Ishikawa (cell line): ENCODE measurements at regions not wholly inside any gene's neighbourhood (a gene's known extent, or its start where the extent isn't known, plus 50 kb on each side); places are given as distances from the start of the nearest gene placed in this dataset.

Source experiments
- CEBPB ChIP-seq: IDR thresholded peaks from 2 replicates; pipeline ENCODE4 v1.6.1; 2012
- CREB1 ChIP-seq: IDR thresholded peaks from 2 replicates; pipeline ENCODE4 v1.6.1; 2012; ENCODE audit warnings: low read depth
- EGR1 ChIP-seq: IDR thresholded peaks from 2 replicates; pipeline ENCODE4 v1.6.1; 2012
- EP300 ChIP-seq: IDR thresholded peaks from 2 replicates; pipeline ENCODE4 v1.6.1; 2012; ENCODE audit warnings: borderline replicate concordance
- FOXM1 ChIP-seq: IDR thresholded peaks from 2 replicates; pipeline ENCODE4 v1.6.1; 2012; ENCODE audit warnings: low read depth, borderline replicate concordance
- NFIC ChIP-seq: IDR thresholded peaks from 2 replicates; pipeline ENCODE4 v1.6.1; 2012
- RAD21 ChIP-seq: IDR thresholded peaks from 2 replicates; pipeline ENCODE4 v1.6.1; 2012; ENCODE audit warnings: low read depth
- TAF1 ChIP-seq: IDR thresholded peaks from 2 replicates; pipeline ENCODE4 v1.6.1; 2012; ENCODE audit warnings: low read depth, mild to moderate bottlenecking
- TCF12 ChIP-seq: IDR thresholded peaks from 2 replicates; pipeline ENCODE4 v1.6.1; 2012; ENCODE audit warnings: low read depth
- TEAD4 ChIP-seq: IDR thresholded peaks from 2 replicates; pipeline ENCODE4 v1.6.1; 2012
- YY1 ChIP-seq: IDR thresholded peaks from 2 replicates; pipeline ENCODE4 v1.6.1; 2012; ENCODE audit warnings: low read depth
- ZBTB7A ChIP-seq: IDR thresholded peaks from 2 replicates; pipeline ENCODE4 v1.6.1; 2012; ENCODE audit warnings: low read depth
- TF ChIP-seq, protein P1 (sequence below): IDR thresholded peaks from 2 replicates; pipeline ENCODE4 v1.6.1; 2012; ENCODE audit warnings: low read depth, mild to moderate bottlenecking
- TF ChIP-seq, protein P2 (sequence below): IDR thresholded peaks from 2 replicates; pipeline ENCODE4 v1.6.1; 2012
- TF ChIP-seq, protein P3 (sequence below): IDR thresholded peaks from 2 replicates; pipeline ENCODE4 v1.6.1; 2012

DNA sequence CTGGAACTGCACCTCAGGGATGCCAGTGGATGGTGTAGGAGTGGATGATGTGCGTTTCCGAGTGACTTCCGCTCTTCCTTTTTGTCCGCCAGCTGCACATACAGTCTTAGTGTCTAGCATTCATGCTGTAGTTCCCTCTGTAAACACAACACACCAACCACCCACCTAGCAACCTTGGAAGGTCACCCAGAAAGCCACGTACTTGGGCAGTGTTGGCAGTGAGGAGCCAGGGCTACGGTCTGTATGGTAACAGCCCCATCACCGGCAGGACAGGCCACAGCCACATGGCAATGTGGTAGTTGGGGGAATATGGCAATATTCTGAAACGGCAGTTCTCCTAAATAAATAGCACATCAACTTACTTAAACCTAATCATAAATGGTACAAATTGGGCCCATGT, 613.5 kb upstream of the MGMT start:
- no peak for TF ChIP-seq TCF12
- TF ChIP-seq, protein P1, sequence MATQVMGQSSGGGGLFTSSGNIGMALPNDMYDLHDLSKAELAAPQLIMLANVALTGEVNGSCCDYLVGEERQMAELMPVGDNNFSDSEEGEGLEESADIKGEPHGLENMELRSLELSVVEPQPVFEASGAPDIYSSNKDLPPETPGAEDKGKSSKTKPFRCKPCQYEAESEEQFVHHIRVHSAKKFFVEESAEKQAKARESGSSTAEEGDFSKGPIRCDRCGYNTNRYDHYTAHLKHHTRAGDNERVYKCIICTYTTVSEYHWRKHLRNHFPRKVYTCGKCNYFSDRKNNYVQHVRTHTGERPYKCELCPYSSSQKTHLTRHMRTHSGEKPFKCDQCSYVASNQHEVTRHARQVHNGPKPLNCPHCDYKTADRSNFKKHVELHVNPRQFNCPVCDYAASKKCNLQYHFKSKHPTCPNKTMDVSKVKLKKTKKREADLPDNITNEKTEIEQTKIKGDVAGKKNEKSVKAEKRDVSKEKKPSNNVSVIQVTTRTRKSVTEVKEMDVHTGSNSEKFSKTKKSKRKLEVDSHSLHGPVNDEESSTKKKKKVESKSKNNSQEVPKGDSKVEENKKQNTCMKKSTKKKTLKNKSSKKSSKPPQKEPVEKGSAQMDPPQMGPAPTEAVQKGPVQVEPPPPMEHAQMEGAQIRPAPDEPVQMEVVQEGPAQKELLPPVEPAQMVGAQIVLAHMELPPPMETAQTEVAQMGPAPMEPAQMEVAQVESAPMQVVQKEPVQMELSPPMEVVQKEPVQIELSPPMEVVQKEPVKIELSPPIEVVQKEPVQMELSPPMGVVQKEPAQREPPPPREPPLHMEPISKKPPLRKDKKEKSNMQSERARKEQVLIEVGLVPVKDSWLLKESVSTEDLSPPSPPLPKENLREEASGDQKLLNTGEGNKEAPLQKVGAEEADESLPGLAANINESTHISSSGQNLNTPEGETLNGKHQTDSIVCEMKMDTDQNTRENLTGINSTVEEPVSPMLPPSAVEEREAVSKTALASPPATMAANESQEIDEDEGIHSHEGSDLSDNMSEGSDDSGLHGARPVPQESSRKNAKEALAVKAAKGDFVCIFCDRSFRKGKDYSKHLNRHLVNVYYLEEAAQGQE: no peak
- no peak for TF ChIP-seq TAF1
- TF ChIP-seq FOXM1: no peak
- no peak for TF ChIP-seq CEBPB
- TF ChIP-seq, protein P2, sequence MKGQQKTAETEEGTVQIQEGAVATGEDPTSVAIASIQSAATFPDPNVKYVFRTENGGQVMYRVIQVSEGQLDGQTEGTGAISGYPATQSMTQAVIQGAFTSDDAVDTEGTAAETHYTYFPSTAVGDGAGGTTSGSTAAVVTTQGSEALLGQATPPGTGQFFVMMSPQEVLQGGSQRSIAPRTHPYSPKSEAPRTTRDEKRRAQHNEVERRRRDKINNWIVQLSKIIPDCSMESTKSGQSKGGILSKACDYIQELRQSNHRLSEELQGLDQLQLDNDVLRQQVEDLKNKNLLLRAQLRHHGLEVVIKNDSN: no peak
- TF ChIP-seq TEAD4: no peak
- TF ChIP-seq CREB1: no peak
- no peak for TF ChIP-seq YY1
- TF ChIP-seq RAD21: no peak
- no peak for TF ChIP-seq EGR1
- TF ChIP-seq ZBTB7A: no peak
- no peak for TF ChIP-seq NFIC
- TF ChIP-seq EP300: no peak
- TF ChIP-seq, protein P3, sequence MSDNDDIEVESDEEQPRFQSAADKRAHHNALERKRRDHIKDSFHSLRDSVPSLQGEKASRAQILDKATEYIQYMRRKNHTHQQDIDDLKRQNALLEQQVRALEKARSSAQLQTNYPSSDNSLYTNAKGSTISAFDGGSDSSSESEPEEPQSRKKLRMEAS: no peak

DNA sequence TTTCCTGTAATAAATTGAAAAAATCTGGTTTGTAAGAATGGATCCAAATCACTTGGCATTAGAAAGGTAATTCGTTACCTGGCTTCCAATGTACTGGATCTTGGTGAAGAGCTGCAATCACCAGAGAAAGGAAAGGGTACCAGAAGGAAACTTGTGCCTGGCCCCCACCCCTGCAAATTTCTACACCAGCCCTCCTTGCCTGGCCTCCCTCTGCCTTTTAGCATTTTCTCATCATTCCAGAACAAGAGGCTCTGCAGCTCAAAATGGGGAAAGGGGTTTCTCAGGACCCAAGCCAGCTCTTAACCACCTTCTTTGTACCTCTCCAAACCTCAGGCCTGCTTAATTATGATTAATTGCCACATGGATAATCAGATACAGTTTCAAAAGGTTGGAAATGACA, 612.8 kb upstream of the MGMT start:
- TF ChIP-seq, protein P1: no peak
- TF ChIP-seq NFIC: no peak
- TF ChIP-seq EP300: no peak
- TF ChIP-seq CREB1: no peak
- no peak for TF ChIP-seq YY1
- TF ChIP-seq, protein P3: no peak
- no peak for TF ChIP-seq EGR1
- no peak for TF ChIP-seq FOXM1
- TF ChIP-seq TCF12: no peak
- TF ChIP-seq TEAD4: no peak
- TF ChIP-seq TAF1: no peak
- TF ChIP-seq ZBTB7A: no peak
- no peak for TF ChIP-seq CEBPB

DNA sequence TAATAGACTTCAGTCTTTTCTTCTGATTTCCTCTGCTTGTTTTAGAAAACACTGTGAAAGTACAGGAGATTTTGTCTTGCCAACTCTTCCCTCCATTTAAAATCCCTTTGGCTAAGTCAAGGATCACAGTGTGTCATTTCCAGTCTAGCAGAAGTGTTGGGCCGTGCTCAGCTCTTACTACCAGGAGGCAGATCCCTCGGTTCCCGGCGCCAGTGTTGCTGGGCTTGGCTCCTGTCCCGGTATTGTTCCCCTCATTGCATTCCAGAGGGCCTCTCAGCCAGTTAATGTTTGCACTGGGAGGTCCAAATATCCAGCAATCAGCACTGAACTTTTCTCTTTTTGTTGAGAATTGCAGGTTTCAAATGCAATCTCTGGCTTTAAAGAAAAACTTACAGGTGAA, 612.1 kb upstream of the MGMT start:
- TF ChIP-seq NFIC: peak; percentile 48
- TF ChIP-seq ZBTB7A: no peak
- TF ChIP-seq FOXM1: no peak
- no peak for TF ChIP-seq CREB1

DNA sequence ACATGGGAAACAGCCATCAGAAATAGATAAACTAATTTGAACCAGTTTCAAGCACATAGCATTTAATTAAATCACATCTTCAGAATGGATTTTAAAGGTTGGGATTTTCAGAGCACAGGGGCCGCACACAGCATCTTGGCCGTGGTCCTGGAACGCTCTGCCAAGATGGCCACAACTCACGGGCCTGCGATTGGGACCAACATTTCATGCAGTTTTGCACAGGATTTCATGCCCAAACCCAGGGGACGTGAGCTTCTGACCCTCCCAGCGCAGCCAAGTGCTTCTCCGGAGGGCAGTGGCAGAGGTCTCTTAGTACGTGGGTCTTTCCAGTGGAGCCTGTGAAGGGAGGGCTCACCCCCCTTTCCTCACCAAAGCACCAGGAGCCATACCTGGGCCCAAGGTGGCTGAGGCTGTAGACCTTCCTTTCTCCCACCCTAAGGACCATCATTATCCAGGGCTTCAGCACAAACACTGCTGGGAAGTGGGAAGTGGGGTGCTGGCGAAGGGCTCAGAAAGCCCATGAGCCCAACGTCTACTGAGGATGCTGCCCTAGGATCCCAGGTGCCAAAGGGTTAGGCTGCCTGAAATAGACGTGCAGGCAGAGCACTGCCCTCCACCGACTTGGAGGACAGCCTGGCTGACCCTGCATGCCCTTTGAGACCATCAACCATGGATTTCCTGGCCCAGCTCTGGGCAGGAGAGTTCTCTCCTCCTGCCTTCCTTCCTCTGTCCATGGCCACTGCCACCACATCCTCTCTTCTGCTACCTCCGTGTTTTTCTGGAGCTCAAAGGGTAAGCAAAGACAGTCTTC, 611.2 kb upstream of the MGMT start:
- TF ChIP-seq, protein P3: no peak
- TF ChIP-seq EGR1 (no peak), YY1 (no peak), ZBTB7A (no peak), RAD21 (no peak), FOXM1 (no peak), EP300 (no peak), TEAD4 (no peak), CEBPB (no peak), NFIC (no peak), CREB1 (no peak), TCF12 (no peak)
- TF ChIP-seq, protein P1: no peak
- TF ChIP-seq, protein P2: no peak
